Heart right ventricle (tissue), 16 donors: ENCODE measurements at regions not wholly inside any gene's neighbourhood (a gene's known extent, or its start where the extent isn't known, plus 50 kb on each side); places are given as distances from the start of the nearest gene placed in this dataset.
"Not testable (repeated sequence)": the region's sequence is repeated elsewhere in the genome, so short reads cannot be mapped to it uniquely, and the experiment has no call there.

Source experiments
- ATAC-seq, 8 donors: fragments of 200-7000 bp; cut with Tn5 transposase; one replicate each; pipeline ENCODE4 v1.9.1; 2020; ENCODE audit warnings: mild to moderate bottlenecking in 8 of 8, moderate library complexity in 8 of 8, moderate number of reproducible peaks in 1 of 8
- DNase-seq, 2 donors: peaks; one replicate each; pipeline ENCODE4 v3.0.0-alpha.2; 2020
- H3K27ac ChIP-seq, 10 donors: fragments of 200-600 bp; sonication (generic) in 2 of 10; one replicate each; pipeline versions ENCODE4 v1.5.0 to v1.8.0; 2020 to 2022; ENCODE audit warnings: mild to moderate bottlenecking in 3 of 10
- H3K27me3 ChIP-seq, 7 donors: fragments of 200-600 bp; one replicate each; pipeline ENCODE4 v1.8.0; 2021 to 2022; ENCODE audit warnings: mild to moderate bottlenecking in 2 of 7
- H3K36me3 ChIP-seq, 9 donors: fragments of 200-600 bp; sonication (generic) in 1 of 9; one replicate each; pipeline versions ENCODE4 v1.5.0 to v1.8.0; 2020 to 2022; ENCODE audit warnings: mild to moderate bottlenecking in 2 of 9
- H3K4me1 ChIP-seq, 9 donors: fragments of 200-600 bp; sonication (generic) in 1 of 9; one replicate each; pipeline versions ENCODE4 v1.5.0 to v1.8.0; 2020 to 2022; ENCODE audit warnings: mild to moderate bottlenecking in 4 of 9
- H3K4me3 ChIP-seq, 10 donors: fragments of 200-600 bp; sonication (generic) in 2 of 10; one replicate each; pipeline versions ENCODE4 v1.5.0 to v1.8.0; 2020 to 2022; ENCODE audit warnings: mild to moderate bottlenecking in 7 of 10, moderate library complexity in 2 of 10
- H3K9me3 ChIP-seq, 11 donors: fragments of 200-600 bp in 10 of 11; sonication (generic) in 2 of 11; one replicate each; pipeline versions ENCODE4 v1.5.0 to v1.8.0; 2013 to 2022; ENCODE audit warnings: mild to moderate bottlenecking in 2 of 11, control low read depth in 1 of 11, moderate library complexity in 1 of 11
- WGBS, 2 donors: extraction: QIAGEN DNeasy Blood & Tissue Kit; methylation state at CpG; one replicate each; pipeline ENCODE4 v1.1.7; 2013; ENCODE audit warnings: inconsistent platforms in 1 of 2; 5-methylcytosine and 5-hydroxymethylcytosine counted together
- intact Hi-C, 10 donors: fragments of 100-400 bp; cut with DNase I; formaldehyde crosslinking; loops; one replicate each; pipeline versions ENCODE4 v1.11.1 to v1.14.2; 2022
- TF ChIP-seq, protein P1 (sequence below), 9 donors: fragments of 200-600 bp; sonication (generic) in 2 of 9; IDR thresholded peaks; one replicate each; pipeline versions ENCODE4 v1.5.0 to v1.8.0; 2021 to 2022; ENCODE audit warnings: antibody characterized with exemption in 9 of 9, mild to moderate bottlenecking in 5 of 9, moderate library complexity in 1 of 9
- donor health status: Arrhythmogenic right ventricular cardiomyopathy.
- donor health status: ischemic (EF 13 %, LVEDD 7.1; RV severe dilation, severe dysfunction).
- donor health status: healthy with polysubstance abuse.
- donor health status: DM: no; HTN: yes; CAD: no.
- donor health status: DM: no; HTN: no; CAD: no.
- donor health status: ischemic (EF 25% LVEDD 6.9; RV normal size, moderate dysfunction).
- donor health status: ischemic (EF 25% LVEDD 5.7; RV mildly dilated, moderate dysfunction).
- donor health status: healthy.
- donor health status: DM: yes; HTN: yes; CAD: no.
- donor health status: Ischemic cardiomyopathy.
- donor health status: ischemic (EF 35%, LVEDD 5.7; RV mildly dilated, moderate dysfunction).
- donor health status: nonischemic (EF 11% LVEDD 7.7; RV severe dilation, severe dysfunction).
- donor health status: DM: yes; HTN: yes; CAD: no.
- donor health status: PGD.
- donor health status: ischemic (EF 29% LVEDD 5.4; RV normal size, mild dysfunction).
- donor health status: nonischemic (EF 23%, LVEDD 6.1; RV moderate dilation, normal function).

- DNase-seq: no peak
- intact Hi-C loops: no loop called here
- H3K4me1 ChIP-seq: no peaks in the 10 kb centered on the region
- H3K27ac ChIP-seq: no peak overlapping the region
- H3K4me3 ChIP-seq: no peak overlapping the region
- no peaks in the 10 kb centered on the region for H3K36me3 ChIP-seq
- H3K9me3 ChIP-seq: peaks cover 0 to 5% (median 0%) of the 10 kb centered on the region in 11 donors
- ATAC-seq: no peak
- TF ChIP-seq, protein P1, sequence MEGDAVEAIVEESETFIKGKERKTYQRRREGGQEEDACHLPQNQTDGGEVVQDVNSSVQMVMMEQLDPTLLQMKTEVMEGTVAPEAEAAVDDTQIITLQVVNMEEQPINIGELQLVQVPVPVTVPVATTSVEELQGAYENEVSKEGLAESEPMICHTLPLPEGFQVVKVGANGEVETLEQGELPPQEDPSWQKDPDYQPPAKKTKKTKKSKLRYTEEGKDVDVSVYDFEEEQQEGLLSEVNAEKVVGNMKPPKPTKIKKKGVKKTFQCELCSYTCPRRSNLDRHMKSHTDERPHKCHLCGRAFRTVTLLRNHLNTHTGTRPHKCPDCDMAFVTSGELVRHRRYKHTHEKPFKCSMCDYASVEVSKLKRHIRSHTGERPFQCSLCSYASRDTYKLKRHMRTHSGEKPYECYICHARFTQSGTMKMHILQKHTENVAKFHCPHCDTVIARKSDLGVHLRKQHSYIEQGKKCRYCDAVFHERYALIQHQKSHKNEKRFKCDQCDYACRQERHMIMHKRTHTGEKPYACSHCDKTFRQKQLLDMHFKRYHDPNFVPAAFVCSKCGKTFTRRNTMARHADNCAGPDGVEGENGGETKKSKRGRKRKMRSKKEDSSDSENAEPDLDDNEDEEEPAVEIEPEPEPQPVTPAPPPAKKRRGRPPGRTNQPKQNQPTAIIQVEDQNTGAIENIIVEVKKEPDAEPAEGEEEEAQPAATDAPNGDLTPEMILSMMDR (IDR thresholded peaks at IDR 0.05): no peak
- H3K27me3 ChIP-seq: no peaks in the 10 kb centered on the region
Measured at GRCh38 chr5:121049971-121050370, 585.9 kb downstream of the PRR16 start.

DNA sequence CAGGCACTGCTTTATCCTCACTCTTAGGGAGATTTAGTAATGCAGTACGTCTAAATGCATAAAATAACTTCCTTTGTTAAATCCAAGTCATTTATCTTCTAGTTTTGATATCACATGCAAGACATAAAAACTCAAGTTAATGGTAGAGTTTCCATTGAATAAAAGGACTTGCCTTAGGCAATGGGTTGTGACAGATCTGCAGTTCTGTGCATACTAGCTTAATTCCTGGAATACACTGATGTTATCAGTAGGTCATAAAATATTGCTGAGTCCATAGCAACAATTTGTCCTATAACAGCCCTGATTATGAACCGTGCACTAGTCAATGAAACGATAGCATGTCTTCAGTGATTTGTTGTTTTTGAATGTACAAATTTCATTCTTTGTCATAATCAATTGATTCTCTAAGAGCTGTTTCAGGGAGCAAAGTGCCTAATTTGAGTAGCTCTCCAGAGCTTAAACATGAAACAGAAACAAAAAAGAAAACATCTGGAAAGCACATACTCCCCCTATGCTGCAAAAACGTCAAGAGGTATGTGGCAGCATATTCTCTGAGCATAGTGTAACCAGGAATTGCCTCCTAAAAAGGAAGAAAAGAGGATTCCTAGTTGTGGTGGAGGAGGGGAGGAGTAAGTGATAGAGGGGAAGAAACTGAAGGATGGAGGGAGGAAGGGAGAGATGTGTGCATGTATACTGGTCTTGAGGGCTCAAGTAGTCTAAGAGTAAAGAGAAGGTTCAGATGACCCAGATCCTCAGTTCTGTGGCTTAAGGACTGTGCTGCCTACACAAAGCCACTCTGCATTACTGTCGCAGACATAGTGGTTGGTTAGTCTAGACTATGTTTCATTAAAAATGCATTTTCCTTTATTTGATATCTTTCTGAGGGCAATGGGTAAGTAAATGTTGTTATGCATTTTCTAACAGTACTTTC, 589.2 kb downstream of the PRR16 start:
- H3K4me3 ChIP-seq: no peak overlapping the region
- intact Hi-C loops: no loop called here
- no peaks in the 10 kb centered on the region for H3K27me3 ChIP-seq
- no peaks in the 10 kb centered on the region for H3K36me3 ChIP-seq
- no peak for DNase-seq
- ATAC-seq: no peak
- peaks cover 0 to 5% (median 0%) of the 10 kb centered on the region in 11 donors for H3K9me3 ChIP-seq
- H3K27ac ChIP-seq: no peak overlapping the region
- 64 to 75% methylated on average over 5 of the region's 5 CpGs for WGBS, 2 donors
- TF ChIP-seq, protein P1 (IDR thresholded peaks at IDR 0.05): no peak
- no peaks in the 10 kb centered on the region for H3K4me1 ChIP-seq

GRCh38 chr5:121055586-121055985, 591.5 kb downstream of the PRR16 start:
- ATAC-seq: no peak
- WGBS, 2 donors: 56 to 67% methylated on average over 1 of the region's 1 CpG
- intact Hi-C loops: no loop called here

GRCh38 chr5:121064241-121064640, 600.1 kb downstream of the PRR16 start:
- H3K9me3 ChIP-seq, H3K36me3 ChIP-seq, H3K27me3 ChIP-seq, H3K27ac ChIP-seq, ATAC-seq, intact Hi-C loops, H3K4me3 ChIP-seq, DNase-seq, H3K4me1 ChIP-seq: not testable (repeated sequence)
- WGBS, 2 donors: 89 to 92% methylated on average over 23 of the region's 23 CpGs

More at GRCh38 chr5:121055586-121055985, 591.5 kb downstream of the PRR16 start:
- Histone ChIP-seq H3K36me3 (no peaks in the 10 kb centered on the region), H3K9me3 (peaks cover 0 to 5% (median 0%) of the 10 kb centered on the region in 11 donors), H3K27me3 (no peaks in the 10 kb centered on the region), H3K4me1 (no peaks in the 10 kb centered on the region), H3K27ac (no peak overlapping the region), H3K4me3 (no peak overlapping the region)
- TF ChIP-seq, protein P1 (IDR thresholded peaks at IDR 0.05): no peak
- no peak for DNase-seq

- ATAC-seq: no peak
- Histone ChIP-seq H3K4me3 (no peak overlapping the region), H3K27ac (no peak overlapping the region), H3K27me3 (no peaks in the 10 kb centered on the region), H3K36me3 (no peaks in the 10 kb centered on the region), H3K9me3 (no peaks in the 10 kb centered on the region), H3K4me1 (no peaks in the 10 kb centered on the region)
- TF ChIP-seq, protein P1 (IDR thresholded peaks at IDR 0.05): no peak
- 76 to 86% methylated on average over 2 of the region's 2 CpGs for WGBS, 2 donors
- DNase-seq: no peak
- intact Hi-C loops: no loop called here
Measured at GRCh38 chr5:121086671-121087070, 622.6 kb downstream of the PRR16 start.
